Neural crest cell (in vitro differentiated cells): ENCODE measurements at regions not wholly inside any gene's neighbourhood (a gene's known extent, or its start where the extent isn't known, plus 50 kb on each side); places are given as distances from the start of the nearest gene placed in this dataset.

ENCODE experiments used
- DNase-seq: peaks from one replicate; pipeline ENCODE4 v3.0.0; 2021; ENCODE audit warnings: low read depth, mixed read lengths, low spot score
- H3K27ac Mint-ChIP-seq: one replicate; pipeline ENCODE4 v1.8.0; 2021; ENCODE audit warnings: mild to moderate bottlenecking, mixed read lengths; ENCODE audit not compliant: unreplicated experiment
- H3K27me3 Mint-ChIP-seq: 2 replicates; pipeline ENCODE4 v1.8.0; 2021; ENCODE audit warnings: low read depth, mild to moderate bottlenecking, mixed read lengths
- H3K36me3 Mint-ChIP-seq: 2 replicates; pipeline ENCODE4 v1.8.0; 2021; ENCODE audit warnings: low read depth, mild to moderate bottlenecking, mixed read lengths
- H3K4me1 Mint-ChIP-seq: 2 replicates; pipeline ENCODE4 v1.8.0; 2021; ENCODE audit warnings: mixed read lengths
- H3K4me3 Mint-ChIP-seq: one replicate; pipeline ENCODE4 v1.8.0; 2021; ENCODE audit warnings: mild to moderate bottlenecking, mixed read lengths
- H3K9me3 Mint-ChIP-seq: 2 replicates; pipeline ENCODE4 v1.8.0; 2021; ENCODE audit warnings: mixed read lengths
- CTCF ChIP-seq: fragments of 200-600 bp; sonication (generic); conservative IDR thresholded peaks from 2 replicates; pipeline ENCODE4 v1.5.0; 2021; ENCODE audit warnings: antibody characterized with exemption, mild to moderate bottlenecking

GRCh38 chr3:194203482-194204041 lies 67.6 kb downstream of the HES1 start:
- Mint-ChIP-seq H3K27ac (peak overlapping the region; percentile 81), H3K27me3 (peaks cover 48% of the 10 kb centered on the region), H3K9me3 (no peaks in the 10 kb centered on the region), H3K36me3 (no peaks in the 10 kb centered on the region), H3K4me1 (peaks cover 50% of the 10 kb centered on the region), H3K4me3 (peak overlapping the region; percentile 78)
- TF ChIP-seq CTCF, result no peak
- DNase-seq, result no peak

- Mint-ChIP-seq H3K9me3 (no peaks in the 10 kb centered on the region), H3K4me1 (peaks cover 50% of the 10 kb centered on the region), H3K4me3 (peak overlapping the region; percentile 81), H3K27ac (peak overlapping the region; percentile 95), H3K27me3 (peaks cover 46% of the 10 kb centered on the region), H3K36me3 (no peaks in the 10 kb centered on the region)
- DNase-seq, result no peak
- TF ChIP-seq CTCF, result peak; percentile 25
Measured at GRCh38 chr3:194204042-194204987, 68.4 kb downstream of the HES1 start.

GRCh38 chr3:194205675-194206133 lies 69.8 kb downstream of the HES1 start:
- Mint-ChIP-seq H3K27me3 (peaks cover 43% of the 10 kb centered on the region), H3K4me1 (peaks cover 53% of the 10 kb centered on the region)
- DNase-seq, result peak; percentile 36

GRCh38 chr3:194206320-194206719 lies 70.4 kb downstream of the HES1 start:
- Mint-ChIP-seq H3K27me3 (peaks cover 38% of the 10 kb centered on the region), H3K4me1 (peaks cover 52% of the 10 kb centered on the region), H3K27ac (no peak overlapping the region), H3K36me3 (no peaks in the 10 kb centered on the region), H3K4me3 (peak overlapping the region; percentile 33), H3K9me3 (no peaks in the 10 kb centered on the region)
- no peak for TF ChIP-seq CTCF
- DNase-seq, result no peak

More at GRCh38 chr3:194205675-194206133, 69.8 kb downstream of the HES1 start:
- Mint-ChIP-seq H3K4me3 (peak overlapping the region; percentile 33), H3K27ac (peak overlapping the region; percentile 1), H3K9me3 (no peaks in the 10 kb centered on the region), H3K36me3 (no peaks in the 10 kb centered on the region)
- TF ChIP-seq CTCF, result no peak

- Mint-ChIP-seq H3K4me1 (peaks cover 63% of the 10 kb centered on the region), H3K36me3 (no peaks in the 10 kb centered on the region)
Measured at GRCh38 chr3:194208709-194209108, 72.8 kb downstream of the HES1 start.

More at GRCh38 chr3:194208709-194209108, 72.8 kb downstream of the HES1 start:
- H3K4me3 Mint-ChIP-seq, result no peak overlapping the region
- H3K9me3 Mint-ChIP-seq, result no peaks in the 10 kb centered on the region
- no peak overlapping the region for H3K27ac Mint-ChIP-seq
- peaks cover 19% of the 10 kb centered on the region for H3K27me3 Mint-ChIP-seq
- TF ChIP-seq CTCF, result no peak
- DNase-seq, result no peak
